A549 (cell line): ENCODE measurements at regions not wholly inside any gene's neighbourhood (a gene's known extent, or its start where the extent isn't known, plus 50 kb on each side); places are given as distances from the start of the nearest gene placed in this dataset.

Experiments used
- ATAC-seq, 2 experiments: fragments of 200-7000 bp in 1 of 2; fragments of >200 bp in 1 of 2; cut with Nextera tagmentation in 1 of 2; cut with Tn5 transposase in 1 of 2; 3 replicates each; pipeline versions ENCODE4 v1.8.0 to v1.9.1; 2018 to 2020; ENCODE audit warnings: mild to moderate bottlenecking in 1 of 2, moderate library complexity in 1 of 2
- CTCF ChIA-PET: fragments of 300-600 bp; sonication (Branson Sonifier 250); formaldehyde crosslinking; extraction: SDS; loops from one replicate; lab custom pipeline; 2021; ENCODE audit warnings: antibody characterized with exemption, inconsistent platforms; lab: Yijun Ruan, JAX
- POLR2A ChIA-PET: fragments of 350-600 bp; formaldehyde crosslinking; extraction: SDS; loops from one replicate; lab custom pipeline; 2021; ENCODE audit warnings: antibody characterized with exemption, inconsistent platforms; lab: Yijun Ruan, JAX
- DNase-seq, 2 experiments: peaks; one replicate each; pipeline versions ENCODE4 v3.0.0 to v3.0.0-alpha.2; 2011 to 2016; ENCODE audit warnings: low read depth in 1 of 2, low spot score in 1 of 2
- FAIRE-seq: peaks from 2 replicates; lab custom pipeline; 2011; peaks lifted over from hg19 to GRCh38; lab: Jason Lieb, UNC
- H3K27ac ChIP-seq, 2 experiments: fragments of >200 bp; sonication (Bioruptor Twin); formaldehyde crosslinking; 3 replicates each; pipeline ENCODE4 v1.5.1; 2016 to 2017
- H3K4me1 ChIP-seq: fragments of >200 bp; sonication (Bioruptor Twin); formaldehyde crosslinking; 3 replicates; pipeline ENCODE4 v1.6.1; 2016
- H3K4me2 ChIP-seq: fragments of >200 bp; sonication (Bioruptor Twin); formaldehyde crosslinking; 3 replicates; pipeline ENCODE4 v1.6.1; 2016
- H3K4me3 ChIP-seq: fragments of >200 bp; sonication (Bioruptor Twin); formaldehyde crosslinking; 3 replicates; pipeline ENCODE4 v1.5.1; 2016
- H3K9me3 ChIP-seq: fragments of >200 bp; sonication (Bioruptor Twin); formaldehyde crosslinking; 3 replicates; pipeline ENCODE4 v1.6.1; 2016
- CHD2 ChIP-seq: fragments of 150-350 bp; IDR thresholded peaks from 2 replicates; pipeline ENCODE4 v1.6.1; 2014; ENCODE audit warnings: low read length; ENCODE audit not compliant: partially characterized antibody
- E2F6 ChIP-seq: IDR thresholded peaks from 2 replicates; pipeline ENCODE4 v1.6.1; 2012; ENCODE audit warnings: low read depth, borderline replicate concordance
- EHF ChIP-seq: fragments of 250-450 bp; sonication (Bioruptor Pico); IDR thresholded peaks from 2 replicates; pipeline ENCODE4 v1.5.0; 2020; ENCODE audit warnings: mild to moderate bottlenecking
- EHMT2 ChIP-seq: fragments of 200-600 bp; sonication (generic); IDR thresholded peaks from 2 replicates; pipeline ENCODE4 v1.6.1; 2016; ENCODE audit warnings: antibody characterized with exemption, low read depth, mild to moderate bottlenecking, moderate library complexity
- ELK1 ChIP-seq: fragments of 150-350 bp; IDR thresholded peaks from 2 replicates; pipeline ENCODE4 v1.6.1; 2014; ENCODE audit warnings: low read depth, mild to moderate bottlenecking, low read length
- FOSL2 ChIP-seq, 2 experiments: fragments of 450-650 bp in 1 of 2; fragments of >200 bp in 1 of 2; sonication (Bioruptor Twin) in 1 of 2; formaldehyde crosslinking; IDR thresholded peaks; 2 replicates each; pipeline versions ENCODE4 v1.5.0 to v1.6.1; 2016 to 2020; ENCODE audit warnings: mild to moderate bottlenecking in 1 of 2, moderate library complexity in 1 of 2
- HES2 ChIP-seq: fragments of >200 bp; sonication (Bioruptor Twin); formaldehyde crosslinking; IDR thresholded peaks from 2 replicates; pipeline ENCODE4 v1.6.1; 2016
- HEYL ChIP-seq: fragments of 250-450 bp; sonication (Bioruptor Pico); IDR thresholded peaks from 2 replicates; pipeline ENCODE4 v1.8.0; 2021; ENCODE audit warnings: mild to moderate bottlenecking, moderate library complexity
- HOXA7 ChIP-seq: fragments of 250-450 bp; sonication (Bioruptor Pico); IDR thresholded peaks from 2 replicates; pipeline ENCODE4 v1.5.0; 2020; ENCODE audit warnings: mild to moderate bottlenecking, moderate library complexity
- HOXB5 ChIP-seq: fragments of 250-450 bp; sonication (Bioruptor Pico); IDR thresholded peaks from 2 replicates; pipeline ENCODE4 v1.5.0; 2020; ENCODE audit warnings: mild to moderate bottlenecking, moderate library complexity
- JUNB ChIP-seq: fragments of >200 bp; sonication (Bioruptor Twin); formaldehyde crosslinking; IDR thresholded peaks from 2 replicates; pipeline ENCODE4 v1.6.1; 2016
- KDM1A ChIP-seq: fragments of 200-600 bp; sonication (generic); IDR thresholded peaks from 2 replicates; pipeline ENCODE4 v1.6.1; 2016; ENCODE audit warnings: low read depth, mild to moderate bottlenecking
- KDM5A ChIP-seq: fragments of 200-600 bp; sonication (generic); IDR thresholded peaks from 2 replicates; pipeline ENCODE4 v1.6.1; 2016; ENCODE audit warnings: antibody characterized with exemption, mild to moderate bottlenecking
- MYC ChIP-seq: IDR thresholded peaks from 2 replicates; pipeline ENCODE4 v1.6.1; 2012; ENCODE audit warnings: mild to moderate bottlenecking, inconsistent platforms, low read length, improper control_type of control experiment, borderline replicate concordance
- NR3C1 ChIP-seq: fragments of >200 bp; sonication (Bioruptor Twin); formaldehyde crosslinking; IDR thresholded peaks from 3 replicates; pipeline ENCODE4 v1.6.1; 2017
- RCOR1 ChIP-seq: fragments of 150-350 bp; IDR thresholded peaks from 2 replicates; pipeline ENCODE4 v1.6.1; 2014; ENCODE audit warnings: antibody characterized with exemption, low read length, low read depth
- RNF2 ChIP-seq: fragments of 200-600 bp; sonication (generic); IDR thresholded peaks from 2 replicates; pipeline ENCODE4 v1.6.1; 2016; ENCODE audit warnings: low read depth, mild to moderate bottlenecking, antibody characterized with exemption, moderate library complexity, borderline replicate concordance
- TFCP2L1 ChIP-seq: fragments of 250-450 bp; sonication (Bioruptor Pico); IDR thresholded peaks from 2 replicates; pipeline ENCODE4 v1.5.0; 2021; ENCODE audit warnings: mild to moderate bottlenecking
- TP53 ChIP-seq: fragments of 250-450 bp; sonication (Bioruptor Pico); IDR thresholded peaks from 2 replicates; pipeline ENCODE4 v1.5.0; 2021; ENCODE audit warnings: mild to moderate bottlenecking, moderate library complexity
- USF2 ChIP-seq: fragments of 450-650 bp; IDR thresholded peaks from 2 replicates; pipeline ENCODE4 v1.6.1; 2014; ENCODE audit warnings: antibody characterized with exemption
- ZNF302 ChIP-seq: fragments of 250-450 bp; sonication (Bioruptor Pico); IDR thresholded peaks from 2 replicates; pipeline ENCODE4 v1.9.0; 2021; ENCODE audit warnings: inconsistent platforms, mild to moderate bottlenecking, moderate library complexity
- ZSCAN20 ChIP-seq: fragments of 250-450 bp; sonication (Bioruptor Pico); IDR thresholded peaks from 2 replicates; pipeline ENCODE4 v1.8.0; 2022; ENCODE audit warnings: mild to moderate bottlenecking, moderate library complexity
- WGBS: methylation state at CpG from one replicate; pipeline ENCODE4 v1.1.6; 2017; ENCODE audit errors: missing lambda C conversion rate; 5-methylcytosine and 5-hydroxymethylcytosine counted together

- no peak for TF ChIP-seq KDM1A
- TF ChIP-seq, all 56 proteins: peak for 0
Observed at GRCh38 chr10:32155075-32155516, 98.9 kb upstream of the KIF5B start (continued).

GRCh38 chr10:32153931-32154330 is 97.7 kb upstream of the KIF5B start:
- POLR2A ChIA-PET = no interaction called here
- 61% methylated on average over 1 of the region's 1 CpG for WGBS
- no peak for DNase-seq
- no peak for TF ChIP-seq HOXA7 (CRISPR knock-in tag)
- no peak for TF ChIP-seq ZSCAN20 (CRISPR knock-in tag)
- no peak for TF ChIP-seq CHD2
- TF ChIP-seq TP53 (CRISPR knock-in tag) = no peak
- no peak for TF ChIP-seq ELK1
- TF ChIP-seq HOXB5 = no peak
- TF ChIP-seq EHMT2 = no peak
- Histone ChIP-seq H3K4me3 (no peak overlapping the region), H3K27ac (no peak overlapping the region), H3K9me3 (no peaks in the 10 kb centered on the region), H3K4me2 (no peak overlapping the region), H3K4me1 (peaks cover 19% of the 10 kb centered on the region)
- ATAC-seq = no peak
- no peak for FAIRE-seq
- CTCF ChIA-PET = no interaction called here

GRCh38 chr10:32153252-32153651 is 97.0 kb upstream of the KIF5B start:
- no peaks in the 10 kb centered on the region for H3K9me3 ChIP-seq
- POLR2A ChIA-PET = no interaction called here
- H3K4me1 ChIP-seq = peaks cover 19% of the 10 kb centered on the region
- TF ChIP-seq TFCP2L1 (CRISPR knock-in tag) (no peak), HOXB5 (no peak), MYC (no peak), ZNF302 (no peak), EHF (CRISPR knock-in tag) (no peak), E2F6 (no peak), RCOR1 (no peak), HES2 (no peak), NR3C1 (no peak), KDM5A (no peak), FOSL2 (IDR thresholded peaks at IDR 0.05) (no peak), FOSL2 (CRISPR knock-in tag; IDR thresholded peaks at IDR 0.05) (no peak), USF2 (no peak)
- TF ChIP-seq, all 56 proteins: peak for 0
- Histone ChIP-seq H3K27ac (no peak overlapping the region), H3K4me3 (no peak overlapping the region), H3K4me2 (no peak overlapping the region)
- WGBS = 68% methylated on average over 4 of the region's 4 CpGs
- DNase-seq = no peak
- CTCF ChIA-PET = no interaction called here
- FAIRE-seq = no peak
- no peak for ATAC-seq

GRCh38 chr10:32151871-32152270 is 95.6 kb upstream of the KIF5B start:
- no peak for TF ChIP-seq HEYL (CRISPR knock-in tag)
- TF ChIP-seq JUNB = no peak
- no peak for TF ChIP-seq RNF2
- no peak for TF ChIP-seq RCOR1
- TF ChIP-seq USF2 = 0 out of 2 replicates have a peak, but pooled peaks have one; percentile 11
- TF ChIP-seq FOSL2 (IDR thresholded peaks at IDR 0.05) = no peak
- no peak for TF ChIP-seq FOSL2 (CRISPR knock-in tag; IDR thresholded peaks at IDR 0.05)
- 81% methylated on average over 2 of the region's 2 CpGs for WGBS
- CTCF ChIA-PET = no interaction called here
- peaks cover 19% of the 10 kb centered on the region for H3K4me1 ChIP-seq
- no peak overlapping the region for H3K4me2 ChIP-seq
- no peaks in the 10 kb centered on the region for H3K9me3 ChIP-seq
- H3K4me3 ChIP-seq = no peak overlapping the region
- POLR2A ChIA-PET = no interaction called here
- DNase-seq = no peak
- ATAC-seq = peak in 1 of 2 experiments; percentile 39; a peak in 3 of 6 replicates
- FAIRE-seq = no peak
- no peak overlapping the region for H3K27ac ChIP-seq
